Panc1 (cell line): ENCODE measurements at regions not wholly inside any gene's neighbourhood (a gene's known extent, or its start where the extent isn't known, plus 50 kb on each side); places are given as distances from the start of the nearest gene placed in this dataset.

ENCODE experiments used
- ATAC-seq: fragments of 200-7000 bp; cut with Tn5 transposase; 2 replicates; pipeline ENCODE4 v1.9.1; 2020; ENCODE audit warnings: mild to moderate bottlenecking, moderate library complexity
- BruUV-seq: library from RNA; stranded (reverse); fragments of 400-500 nt; replicated peaks from 2 replicates; lab custom pipeline; 2021; lab: Mats Ljungman, UMichigan
- CTCF ChIA-PET: fragments of 300-600 bp; sonication (Branson Sonifier 250); formaldehyde crosslinking; loops from one replicate; lab custom pipeline; 2022; ENCODE audit warnings: antibody characterized with exemption; lab: Charles Lee
- POLR2A ChIA-PET: fragments of 300-600 bp; sonication (Branson Sonifier 250); formaldehyde crosslinking; loops from one replicate; lab custom pipeline; 2022; ENCODE audit warnings: antibody characterized with exemption; lab: Charles Lee
- DNase-seq: peaks from one replicate; pipeline ENCODE4 v3.0.0-alpha.2; 2010; ENCODE audit warnings: low read depth, low spot score
- H3K27ac ChIP-seq: 2 replicates; pipeline ENCODE4 v1.5.1; 2011; ENCODE audit warnings: mild to moderate bottlenecking, low read length, inconsistent platforms
- H3K27me3 ChIP-seq: fragments of 200-500 bp; sonication (Bioruptor generic); 2 replicates; pipeline ENCODE4 v1.6.0; 2014; ENCODE audit warnings: low read length, inconsistent platforms; ENCODE audit not compliant: control insufficient read depth, insufficient read depth
- H3K36me3 ChIP-seq: fragments of 200-500 bp; sonication (Bioruptor generic); 2 replicates; pipeline ENCODE4 v1.5.1; 2014; ENCODE audit warnings: inconsistent platforms, mild to moderate bottlenecking, low read length, moderate library complexity; ENCODE audit not compliant: control insufficient read depth, insufficient read depth
- H3K4me1 ChIP-seq: 2 replicates; pipeline ENCODE4 v1.5.1; 2011; ENCODE audit warnings: inconsistent platforms, mild to moderate bottlenecking, low read length, moderate library complexity; ENCODE audit not compliant: control insufficient read depth, insufficient read depth
- H3K4me3 ChIP-seq, 2 experiments: 2 replicates each; pipeline ENCODE4 v1.5.1; 2011 to 2012; ENCODE audit warnings: low read depth in 2 of 2, low read length in 2 of 2, mild to moderate bottlenecking in 2 of 2, inconsistent platforms in 1 of 2, moderate library complexity in 1 of 2
- H3K9me3 ChIP-seq: fragments of 200-500 bp; sonication (Bioruptor generic); 2 replicates; pipeline ENCODE4 v1.5.1; 2014; ENCODE audit warnings: low read depth, mild to moderate bottlenecking, inconsistent platforms, low read length, moderate library complexity; ENCODE audit not compliant: control insufficient read depth, insufficient read depth
- POLR2AphosphoS5 ChIP-seq: IDR thresholded peaks from 2 replicates; pipeline ENCODE4 v1.6.1; 2012; ENCODE audit warnings: mild to moderate bottlenecking, low read depth, low read length, moderate library complexity
- SIN3A ChIP-seq: IDR thresholded peaks from 2 replicates; pipeline ENCODE4 v1.6.1; 2012; ENCODE audit warnings: low read depth, mild to moderate bottlenecking, low read length, moderate library complexity, borderline replicate concordance; ENCODE audit not compliant: insufficient read depth
- TCF7L2 ChIP-seq: IDR thresholded peaks from 2 replicates; pipeline ENCODE4 v1.6.1; 2011; ENCODE audit warnings: mild to moderate bottlenecking, low read depth, low read length, inconsistent platforms
- in situ Hi-C: cut with HindIII; loops from 2 replicates; pipeline ENCODE4 v1.10.0; 2016; ENCODE audit warnings: low sequenced_read_pairs, low pct_unique_long_range_greater_than_20kb
- intact Hi-C: fragments of 100-400 bp; cut with micrococcal nuclease; formaldehyde crosslinking; loops from one replicate; pipeline ENCODE4 v1.10.0; 2022; ENCODE audit not compliant: unreplicated experiment
- TF ChIP-seq, protein P1 (sequence below), 2 experiments: IDR thresholded peaks; 2 replicates each; pipeline ENCODE4 v1.6.1; 2011 to 2012; ENCODE audit warnings: low read depth in 2 of 2, control low read depth in 1 of 2, low read length in 1 of 2, mild to moderate bottlenecking in 1 of 2, moderate library complexity in 1 of 2; ENCODE audit not compliant: insufficient read depth in 1 of 2
- TF ChIP-seq, protein P2 (sequence below): fragments of 450-650 bp; IDR thresholded peaks from 2 replicates; pipeline ENCODE4 v1.5.1; 2017; ENCODE audit warnings: mild to moderate bottlenecking

DNA sequence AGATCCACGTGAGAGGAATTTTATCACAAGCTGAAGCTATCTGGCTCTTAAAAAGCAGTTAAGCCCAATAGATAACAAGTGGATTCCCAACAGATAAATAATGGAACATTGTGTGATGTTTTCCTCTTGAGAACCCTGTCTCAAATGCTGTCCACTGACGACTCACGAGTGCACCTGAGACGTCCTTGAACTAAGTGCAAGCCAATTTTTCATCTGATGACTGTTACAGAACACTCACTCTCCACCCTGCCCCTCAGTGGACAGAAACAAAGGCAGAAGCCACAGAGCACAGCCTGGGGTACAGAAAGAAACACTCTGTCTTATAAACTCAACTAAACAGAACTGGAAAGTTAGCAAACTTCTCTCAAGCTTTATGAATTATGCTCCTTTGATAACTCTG is 199.5 kb downstream of the KCNN2 start:
- DNase-seq (no peak), ATAC-seq (no peak)
- TF ChIP-seq POLR2AphosphoS5 (no peak), SIN3A (no peak), TCF7L2 (no peak)
- TF ChIP-seq, protein P1, sequence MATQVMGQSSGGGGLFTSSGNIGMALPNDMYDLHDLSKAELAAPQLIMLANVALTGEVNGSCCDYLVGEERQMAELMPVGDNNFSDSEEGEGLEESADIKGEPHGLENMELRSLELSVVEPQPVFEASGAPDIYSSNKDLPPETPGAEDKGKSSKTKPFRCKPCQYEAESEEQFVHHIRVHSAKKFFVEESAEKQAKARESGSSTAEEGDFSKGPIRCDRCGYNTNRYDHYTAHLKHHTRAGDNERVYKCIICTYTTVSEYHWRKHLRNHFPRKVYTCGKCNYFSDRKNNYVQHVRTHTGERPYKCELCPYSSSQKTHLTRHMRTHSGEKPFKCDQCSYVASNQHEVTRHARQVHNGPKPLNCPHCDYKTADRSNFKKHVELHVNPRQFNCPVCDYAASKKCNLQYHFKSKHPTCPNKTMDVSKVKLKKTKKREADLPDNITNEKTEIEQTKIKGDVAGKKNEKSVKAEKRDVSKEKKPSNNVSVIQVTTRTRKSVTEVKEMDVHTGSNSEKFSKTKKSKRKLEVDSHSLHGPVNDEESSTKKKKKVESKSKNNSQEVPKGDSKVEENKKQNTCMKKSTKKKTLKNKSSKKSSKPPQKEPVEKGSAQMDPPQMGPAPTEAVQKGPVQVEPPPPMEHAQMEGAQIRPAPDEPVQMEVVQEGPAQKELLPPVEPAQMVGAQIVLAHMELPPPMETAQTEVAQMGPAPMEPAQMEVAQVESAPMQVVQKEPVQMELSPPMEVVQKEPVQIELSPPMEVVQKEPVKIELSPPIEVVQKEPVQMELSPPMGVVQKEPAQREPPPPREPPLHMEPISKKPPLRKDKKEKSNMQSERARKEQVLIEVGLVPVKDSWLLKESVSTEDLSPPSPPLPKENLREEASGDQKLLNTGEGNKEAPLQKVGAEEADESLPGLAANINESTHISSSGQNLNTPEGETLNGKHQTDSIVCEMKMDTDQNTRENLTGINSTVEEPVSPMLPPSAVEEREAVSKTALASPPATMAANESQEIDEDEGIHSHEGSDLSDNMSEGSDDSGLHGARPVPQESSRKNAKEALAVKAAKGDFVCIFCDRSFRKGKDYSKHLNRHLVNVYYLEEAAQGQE (IDR thresholded peaks at IDR 0.05; ENCODE audit: insufficient read depth in 1 of 2, low read depth in 2 of 2, low read length in 1 of 2): no peak
- TF ChIP-seq, protein P2, sequence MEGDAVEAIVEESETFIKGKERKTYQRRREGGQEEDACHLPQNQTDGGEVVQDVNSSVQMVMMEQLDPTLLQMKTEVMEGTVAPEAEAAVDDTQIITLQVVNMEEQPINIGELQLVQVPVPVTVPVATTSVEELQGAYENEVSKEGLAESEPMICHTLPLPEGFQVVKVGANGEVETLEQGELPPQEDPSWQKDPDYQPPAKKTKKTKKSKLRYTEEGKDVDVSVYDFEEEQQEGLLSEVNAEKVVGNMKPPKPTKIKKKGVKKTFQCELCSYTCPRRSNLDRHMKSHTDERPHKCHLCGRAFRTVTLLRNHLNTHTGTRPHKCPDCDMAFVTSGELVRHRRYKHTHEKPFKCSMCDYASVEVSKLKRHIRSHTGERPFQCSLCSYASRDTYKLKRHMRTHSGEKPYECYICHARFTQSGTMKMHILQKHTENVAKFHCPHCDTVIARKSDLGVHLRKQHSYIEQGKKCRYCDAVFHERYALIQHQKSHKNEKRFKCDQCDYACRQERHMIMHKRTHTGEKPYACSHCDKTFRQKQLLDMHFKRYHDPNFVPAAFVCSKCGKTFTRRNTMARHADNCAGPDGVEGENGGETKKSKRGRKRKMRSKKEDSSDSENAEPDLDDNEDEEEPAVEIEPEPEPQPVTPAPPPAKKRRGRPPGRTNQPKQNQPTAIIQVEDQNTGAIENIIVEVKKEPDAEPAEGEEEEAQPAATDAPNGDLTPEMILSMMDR: no peak
- intact Hi-C loops (no loop called here), in situ Hi-C loops (no loop called here)
- ChIA-PET POLR2A (no interaction called here), CTCF (no interaction called here)
- Histone ChIP-seq H3K4me1 (no peaks in the 10 kb centered on the region), H3K36me3 (no peaks in the 10 kb centered on the region), H3K4me3 (no peak overlapping the region), H3K27me3 (no peaks in the 10 kb centered on the region), H3K9me3 (no peaks in the 10 kb centered on the region), H3K27ac (no peak overlapping the region)
- BruUV-seq: no TSS peak
